ENCODE measurements at regions not wholly inside any gene's neighbourhood (a gene's known extent, or its start where the extent isn't known, plus 50 kb on each side); places are given as distances from the start of the nearest gene placed in this dataset.

DNA sequence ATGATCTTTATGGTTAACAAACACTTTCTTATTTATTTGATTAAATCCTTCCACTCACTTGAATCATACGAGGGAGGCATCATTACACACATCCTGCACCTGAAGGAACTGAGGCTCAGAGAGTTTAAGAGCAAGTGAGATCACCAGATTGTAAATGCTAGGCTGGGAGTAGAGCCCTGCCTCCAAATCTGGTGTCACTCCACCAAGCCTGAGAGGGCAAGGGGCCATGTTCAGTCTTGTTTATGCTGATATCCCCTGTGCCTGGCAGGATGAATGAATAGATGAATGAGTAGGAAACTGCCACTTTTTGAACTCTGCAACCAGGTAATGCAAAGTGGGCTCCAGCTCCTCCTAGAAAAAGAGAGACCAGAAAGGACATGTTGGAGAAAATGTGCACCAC is 59.1 kb downstream of the RASSF10 start:
- Histone ChIP-seq H3K4me2 (ENCODE audit: low read length) (no peak overlapping the region), H3F3A (ENCODE audit: low read length, unreplicated experiment) (no peaks in the 10 kb centered on the region), H4K20me1 (ENCODE audit: low read length) (no peaks in the 10 kb centered on the region), H2AFZ (ENCODE audit: low read length) (no peak overlapping the region), H3K27ac (ENCODE audit: low read length) (no peak overlapping the region), H3K79me2 (ENCODE audit: low read length) (no peaks in the 10 kb centered on the region), H3K9ac (ENCODE audit: low read length) (no peak overlapping the region), H3K9me3 (ENCODE audit: low read length) (no peaks in the 10 kb centered on the region), H3K27me3 (ENCODE audit: low read length) (no peaks in the 10 kb centered on the region), H3K4me1 (ENCODE audit: insufficient read depth, low read length) (no peaks in the 10 kb centered on the region), H3K9me2 (replicated peaks; ENCODE audit: low read length) (no peaks in the 10 kb centered on the region), H3K36me3 (ENCODE audit: low read depth, low read length) (no peaks in the 10 kb centered on the region), H3K4me3 (ENCODE audit: low read length) (no peak overlapping the region)
- no peak for DNase-seq
- no peak for ATAC-seq
- intact Hi-C loops (cut with micrococcal nuclease), result no loop called here
- ChIA-PET CTCF (no interaction called here), POLR2A (ENCODE audit: unreplicated experiment) (no interaction called here)
- no TSS peak for BruUV-seq (replicated peaks)
- TF ChIP-seq EZH2 (IDR thresholded peaks at IDR 0.05; ENCODE audit: low read length, unreplicated experiment) (no peak), EZH2phosphoT487 (IDR thresholded peaks at IDR 0.05; ENCODE audit: borderline replicate concordance, low read length) (no peak)
- TF ChIP-seq, protein P1, sequence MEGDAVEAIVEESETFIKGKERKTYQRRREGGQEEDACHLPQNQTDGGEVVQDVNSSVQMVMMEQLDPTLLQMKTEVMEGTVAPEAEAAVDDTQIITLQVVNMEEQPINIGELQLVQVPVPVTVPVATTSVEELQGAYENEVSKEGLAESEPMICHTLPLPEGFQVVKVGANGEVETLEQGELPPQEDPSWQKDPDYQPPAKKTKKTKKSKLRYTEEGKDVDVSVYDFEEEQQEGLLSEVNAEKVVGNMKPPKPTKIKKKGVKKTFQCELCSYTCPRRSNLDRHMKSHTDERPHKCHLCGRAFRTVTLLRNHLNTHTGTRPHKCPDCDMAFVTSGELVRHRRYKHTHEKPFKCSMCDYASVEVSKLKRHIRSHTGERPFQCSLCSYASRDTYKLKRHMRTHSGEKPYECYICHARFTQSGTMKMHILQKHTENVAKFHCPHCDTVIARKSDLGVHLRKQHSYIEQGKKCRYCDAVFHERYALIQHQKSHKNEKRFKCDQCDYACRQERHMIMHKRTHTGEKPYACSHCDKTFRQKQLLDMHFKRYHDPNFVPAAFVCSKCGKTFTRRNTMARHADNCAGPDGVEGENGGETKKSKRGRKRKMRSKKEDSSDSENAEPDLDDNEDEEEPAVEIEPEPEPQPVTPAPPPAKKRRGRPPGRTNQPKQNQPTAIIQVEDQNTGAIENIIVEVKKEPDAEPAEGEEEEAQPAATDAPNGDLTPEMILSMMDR (conservative IDR thresholded peaks at IDR 0.05; ENCODE audit: low read depth, low read length), result no peak

DNA sequence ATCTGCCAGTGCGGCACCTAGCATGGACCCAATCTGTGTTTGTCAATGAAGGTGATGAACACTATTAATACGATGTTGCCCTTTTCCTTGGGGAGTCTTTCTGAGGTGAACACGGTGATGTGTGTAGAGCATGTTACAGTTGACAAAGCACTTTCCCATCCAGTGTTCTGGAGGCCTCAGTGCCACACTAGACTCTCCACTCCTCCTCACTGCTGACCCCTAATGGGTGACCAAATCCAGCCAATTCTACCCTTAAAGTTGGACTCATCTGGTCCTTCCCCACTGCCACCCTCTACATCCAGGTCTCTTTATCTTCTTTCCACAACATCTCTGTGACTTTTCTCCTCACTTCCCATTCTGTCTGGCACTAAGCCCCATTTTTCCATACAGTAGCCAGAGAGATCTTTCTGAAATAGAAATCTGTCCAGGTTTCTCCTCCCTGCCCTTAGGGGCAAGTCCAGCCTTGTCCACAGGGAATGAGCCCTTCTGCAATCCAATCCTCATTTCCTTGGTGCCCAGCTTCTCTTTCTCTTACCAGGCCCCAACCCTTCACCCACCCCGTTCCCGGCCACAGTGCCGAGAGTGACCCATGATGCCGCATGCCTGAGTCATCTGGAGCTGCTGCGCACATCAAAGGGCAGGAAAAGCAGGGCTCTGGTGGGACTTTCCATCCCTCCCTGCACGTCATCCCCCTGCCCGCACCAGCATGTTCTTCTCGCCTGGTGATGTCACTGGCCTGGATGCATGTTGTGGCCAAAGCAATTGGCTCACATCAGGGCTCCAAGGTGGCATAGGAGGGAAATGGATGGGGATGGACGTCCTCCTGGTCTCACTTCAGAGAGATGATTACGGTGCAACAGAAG is 64.2 kb downstream of the RASSF10 start:
- CTCF ChIA-PET, result no interaction called here
- H3K36me3 ChIP-seq (ENCODE audit: low read depth, low read length), result no peaks in the 10 kb centered on the region
- H4K20me1 ChIP-seq (ENCODE audit: low read length), result no peaks in the 10 kb centered on the region
- ATAC-seq (no peak), DNase-seq (peak; percentile 22)
- TF ChIP-seq EZH2phosphoT487 (IDR thresholded peaks at IDR 0.05; ENCODE audit: borderline replicate concordance, low read length) (no peak), EZH2 (IDR thresholded peaks at IDR 0.05; ENCODE audit: low read length, unreplicated experiment) (no peak)
- TF ChIP-seq, protein P1 (conservative IDR thresholded peaks at IDR 0.05; ENCODE audit: low read depth, low read length), result no peak
- no peak overlapping the region for H3K4me2 ChIP-seq (ENCODE audit: low read length)
- no peaks in the 10 kb centered on the region for H3K79me2 ChIP-seq (ENCODE audit: low read length)
- H3K9ac ChIP-seq (ENCODE audit: low read length), result no peak overlapping the region
- no TSS peak for BruUV-seq (replicated peaks)
- H2AFZ ChIP-seq (ENCODE audit: low read length), result no peak overlapping the region
- no peaks in the 10 kb centered on the region for H3K9me2 ChIP-seq (replicated peaks; ENCODE audit: low read length)
- no peaks in the 10 kb centered on the region for H3F3A ChIP-seq (ENCODE audit: low read length, unreplicated experiment)
- POLR2A ChIA-PET (ENCODE audit: unreplicated experiment), result no interaction called here
- no peaks in the 10 kb centered on the region for H3K27me3 ChIP-seq (ENCODE audit: low read length)
- intact Hi-C loops (cut with micrococcal nuclease), result no loop called here
- H3K9me3 ChIP-seq (ENCODE audit: low read length), result no peaks in the 10 kb centered on the region
- no peak overlapping the region for H3K27ac ChIP-seq (ENCODE audit: low read length)
- H3K4me3 ChIP-seq (ENCODE audit: low read length), result no peak overlapping the region
- peaks cover 7% of the 10 kb centered on the region; the same call in 1 of the 2 replicates for H3K4me1 ChIP-seq (ENCODE audit: insufficient read depth, low read length)

Measured in PC-3 (cell line).